IPS DF 4.7 (cell line): ENCODE measurements at regions not wholly inside any gene's neighbourhood (a gene's known extent, or its start where the extent isn't known, plus 50 kb on each side); places are given as distances from the start of the nearest gene placed in this dataset.
"Not testable (repeated sequence)": the region's sequence is repeated elsewhere in the genome, so short reads cannot be mapped to it uniquely, and the experiment has no call there.

Source experiments
- DNase-seq: peaks from one replicate; pipeline ENCODE4 v3.0.0-alpha.2; 2013; ENCODE audit warnings: low spot score; ENCODE audit errors: extremely low read depth

GRCh38 chr6:137399881-137400443 lies 94.2 kb downstream of the OLIG3 start:
- DNase-seq, result no peak

DNA sequence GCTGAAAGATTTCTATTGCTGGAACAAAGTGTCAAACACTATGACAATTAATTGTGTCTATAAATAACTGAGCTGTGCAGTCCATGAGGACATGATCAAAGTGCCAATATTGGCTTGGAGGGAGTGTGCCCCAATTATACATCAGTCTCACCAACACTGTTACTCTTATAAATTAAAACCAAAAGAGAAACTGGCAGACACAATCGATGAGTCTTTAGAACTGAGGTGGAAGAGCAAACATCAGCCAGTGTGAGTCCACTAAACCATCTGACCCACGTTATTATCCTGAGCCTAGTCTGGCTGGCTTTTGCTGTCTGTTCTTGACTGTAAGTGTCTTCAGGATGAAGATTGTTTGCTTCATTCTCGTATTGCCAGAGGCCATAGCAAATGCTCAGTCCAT lies 98.9 kb downstream of the OLIG3 start:
- no peak for DNase-seq

- no peak for DNase-seq
These were observed 103.0 kb downstream of the OLIG3 start for GRCh38 chr6:137391061-137391814.

GRCh38 chr6:137390334-137390733 lies 103.9 kb downstream of the OLIG3 start:
- no peak for DNase-seq

GRCh38 chr6:137389150-137389704 lies 105.0 kb downstream of the OLIG3 start:
- no peak for DNase-seq

DNA sequence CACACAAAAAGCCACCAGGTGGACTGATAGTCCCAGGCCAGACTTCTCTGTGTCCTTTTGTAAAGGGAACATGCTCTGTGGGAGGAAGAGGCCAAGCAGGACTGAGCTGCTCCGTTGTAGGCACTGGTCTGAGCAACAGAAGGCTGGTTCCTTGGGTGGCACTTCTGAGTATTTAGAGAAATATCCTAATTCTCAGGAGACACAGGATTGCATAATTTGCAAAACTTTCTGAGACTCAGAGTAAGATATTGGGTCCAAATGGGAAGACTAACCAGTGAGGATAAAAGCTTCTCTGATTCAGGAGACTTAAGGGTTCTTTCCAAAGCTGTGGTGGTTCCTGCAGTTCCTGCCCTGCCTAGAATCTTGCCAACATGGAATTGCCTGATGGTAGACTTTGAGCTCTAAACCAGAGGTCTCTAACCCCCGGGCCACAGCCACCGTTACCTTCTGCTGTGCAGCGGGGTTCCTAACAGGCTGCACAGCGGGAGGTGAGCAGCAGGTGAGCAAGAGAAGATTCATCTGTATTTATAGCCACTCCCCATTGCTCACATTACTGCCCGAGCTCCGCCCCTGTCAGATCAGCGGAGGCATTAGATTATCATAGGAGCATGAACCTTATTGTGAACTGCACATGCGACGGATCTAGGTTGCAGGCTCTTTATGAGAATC lies 107.0 kb downstream of the OLIG3 start:
- no peak for DNase-seq

DNA sequence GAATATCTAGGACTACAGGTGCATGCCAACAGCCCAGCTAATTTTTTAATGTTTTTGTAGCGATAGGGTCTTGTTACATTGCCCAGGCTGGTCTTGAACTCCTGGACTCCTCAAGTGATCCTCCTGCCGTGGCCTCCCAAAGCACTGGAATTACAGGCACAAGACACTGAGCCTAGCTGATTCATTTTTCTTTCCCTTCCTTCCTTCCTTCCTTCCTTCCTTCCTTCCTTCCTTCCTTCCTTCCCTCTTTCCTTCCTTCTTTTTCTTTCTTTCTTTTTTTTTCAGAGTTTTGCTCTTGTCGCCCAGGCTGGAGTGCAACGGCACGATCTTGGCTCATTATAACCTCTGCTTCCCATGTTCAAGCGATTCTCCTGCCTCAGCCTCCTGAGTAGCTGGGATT lies 110.9 kb downstream of the OLIG3 start:
- DNase-seq, result not testable (repeated sequence)

- no peak for DNase-seq
These were observed 116.2 kb downstream of the OLIG3 start for GRCh38 chr6:137378090-137378369.

DNA sequence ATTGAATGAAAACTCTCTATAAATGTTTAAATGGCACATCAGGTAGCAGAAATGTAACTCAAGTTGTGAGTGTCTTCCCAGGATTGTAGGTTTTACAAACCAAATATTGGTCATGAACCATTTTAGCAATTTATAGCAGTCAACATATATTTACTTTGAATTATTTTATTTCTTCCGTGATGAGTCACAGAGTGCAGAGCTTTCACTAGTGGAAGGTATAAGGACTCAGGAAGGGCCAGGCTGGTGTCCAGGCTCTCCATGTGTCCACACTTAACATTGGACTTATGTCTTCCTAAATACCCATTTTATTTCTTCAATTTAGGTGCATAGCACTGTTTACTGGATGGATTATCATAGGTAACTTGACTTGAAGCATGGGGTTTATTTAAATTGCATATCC lies 120.9 kb downstream of the OLIG3 start:
- no peak for DNase-seq

GRCh38 chr6:137372532-137372931 lies 121.7 kb downstream of the OLIG3 start:
- no peak for DNase-seq

- DNase-seq, result no peak
These were observed 122.6 kb downstream of the OLIG3 start for GRCh38 chr6:137371634-137372016.

DNA sequence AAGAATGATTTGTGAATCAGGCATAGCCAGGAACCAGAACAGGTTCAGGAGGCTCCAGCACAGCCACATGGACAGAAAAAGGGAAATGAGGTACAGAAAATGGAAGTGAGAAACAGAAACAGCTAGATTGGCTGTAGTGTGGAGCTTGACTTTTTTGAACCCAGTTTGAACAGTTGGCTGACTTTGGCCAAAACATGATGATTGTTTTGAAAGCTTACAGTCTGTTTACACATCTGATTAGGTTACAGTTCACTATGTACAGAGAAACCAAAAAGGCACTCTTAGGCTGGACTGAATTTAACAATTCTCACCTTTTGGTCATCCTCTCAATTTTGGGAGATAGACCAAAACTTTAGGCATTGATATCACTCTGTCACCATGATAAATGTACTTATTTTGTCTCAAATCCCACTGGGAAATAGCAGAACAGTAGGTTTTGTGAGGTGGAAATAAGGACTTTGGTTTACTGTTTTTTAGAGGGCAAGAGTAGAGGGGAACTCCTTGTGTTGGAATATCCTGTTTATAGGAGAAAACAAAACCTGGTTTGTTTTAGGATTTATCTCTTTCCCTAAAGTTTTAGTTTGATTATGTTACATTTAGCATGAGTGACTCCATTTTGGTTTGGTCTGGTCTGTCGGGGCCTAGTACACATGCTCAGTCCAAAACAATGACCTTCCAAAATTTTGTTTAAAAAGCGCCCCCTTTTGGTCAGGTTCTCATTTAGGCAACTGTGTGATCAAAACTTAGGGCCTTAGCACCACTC lies 123.1 kb downstream of the OLIG3 start:
- no peak for DNase-seq

- DNase-seq, result no peak
These were observed 125.1 kb downstream of the OLIG3 start for GRCh38 chr6:137369136-137369535.

DNA sequence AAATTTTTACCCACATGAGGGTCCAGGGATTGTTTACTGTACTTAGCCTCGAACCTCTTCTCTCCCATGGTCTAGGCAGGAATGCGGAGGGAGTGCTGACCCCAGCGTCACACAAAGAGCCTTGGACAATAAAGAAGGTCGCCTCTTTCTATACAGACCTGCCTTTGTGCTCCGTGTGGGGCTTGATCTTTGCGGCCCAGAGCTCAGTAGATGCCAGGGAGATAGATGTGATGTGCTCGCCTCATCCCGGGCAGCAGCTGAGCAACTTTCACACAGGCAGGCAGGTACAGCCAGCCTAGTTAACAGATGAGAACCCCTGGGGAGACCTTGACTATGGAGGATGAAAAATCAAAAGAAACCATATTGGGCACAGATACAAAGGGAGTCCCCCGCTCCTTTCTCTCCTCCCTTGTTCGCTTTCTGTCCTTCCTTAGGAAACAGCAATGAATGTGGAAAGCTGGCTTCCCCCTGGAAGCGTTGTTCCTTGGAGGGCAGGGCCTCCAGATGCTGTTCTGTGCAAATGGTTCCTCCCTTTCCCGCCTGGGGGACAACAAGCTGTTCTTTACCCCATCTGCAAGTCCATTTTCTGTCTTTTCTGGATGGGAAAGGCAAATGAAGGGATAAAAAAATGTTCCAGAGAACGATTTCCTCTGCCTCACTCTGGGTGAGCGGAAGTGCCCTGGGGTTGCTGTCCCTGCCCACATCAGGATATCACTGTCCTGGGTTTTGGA lies 128.3 kb downstream of the OLIG3 start:
- DNase-seq, result no peak

DNA sequence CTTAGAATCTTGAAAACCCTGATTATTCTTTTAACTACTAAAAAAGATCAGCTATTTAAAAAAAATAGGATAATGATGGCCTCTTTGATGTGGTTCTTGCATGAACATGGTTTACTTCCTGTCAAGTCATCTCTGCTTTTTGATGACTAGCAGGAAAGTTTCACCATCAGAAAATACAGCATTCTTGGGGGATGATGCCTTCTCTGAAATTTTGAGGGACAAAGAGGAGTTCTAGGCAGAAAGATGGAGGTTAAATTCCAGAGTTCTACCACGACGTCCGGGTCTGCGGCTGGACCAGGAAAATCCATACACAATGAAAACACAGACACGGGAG lies 130.4 kb downstream of the OLIG3 start:
- DNase-seq, result no peak

- no peak for DNase-seq
These were observed 131.1 kb downstream of the OLIG3 start for GRCh38 chr6:137362878-137363804.

- no peak for DNase-seq
These were observed 132.5 kb downstream of the OLIG3 start for GRCh38 chr6:137361701-137362100.

DNA sequence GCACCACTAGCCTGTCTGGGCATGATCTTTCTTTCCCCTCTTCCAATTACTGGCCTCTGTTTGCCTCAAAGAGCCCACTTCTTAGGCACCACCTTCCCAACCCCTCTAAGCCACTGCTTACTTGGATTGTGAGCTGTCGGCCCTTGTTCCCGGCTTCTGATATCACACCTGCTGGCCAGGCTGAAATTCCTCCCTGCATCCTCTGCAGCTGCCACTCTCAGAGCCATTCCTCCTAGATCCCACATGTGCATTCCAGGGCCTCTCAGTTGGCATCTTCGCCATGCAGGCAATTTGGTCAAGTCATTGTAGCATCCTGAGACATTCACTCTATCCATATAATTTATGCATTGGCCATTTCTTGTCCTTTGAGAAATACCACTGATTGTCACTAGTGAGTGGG lies 135.9 kb downstream of the OLIG3 start:
- no peak for DNase-seq

DNA sequence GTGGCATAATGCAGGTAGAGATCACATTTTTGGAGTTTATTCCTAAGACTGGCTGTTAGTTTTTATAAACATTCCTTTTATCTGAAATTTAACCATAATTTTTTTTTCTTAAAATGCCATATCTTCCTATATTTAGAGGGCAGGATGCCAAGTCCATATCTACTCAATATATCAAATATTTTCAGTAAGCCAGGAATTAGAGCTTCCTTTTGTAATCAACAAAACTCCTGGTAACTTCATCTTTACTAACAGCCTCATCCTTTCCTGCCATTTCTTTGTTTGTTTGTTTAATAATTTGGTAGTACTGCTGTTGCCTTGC lies 136.3 kb downstream of the OLIG3 start:
- DNase-seq, result no peak

- DNase-seq, result no peak
These were observed 136.8 kb downstream of the OLIG3 start for GRCh38 chr6:137357263-137357947.
